ENCODE measurements at regions not wholly inside any gene's neighbourhood (a gene's known extent, or its start where the extent isn't known, plus 50 kb on each side); places are given as distances from the start of the nearest gene placed in this dataset.

- Mint-ChIP-seq H3K9me3 (no peaks in the 10 kb centered on the region), H3K4me3 (peak overlapping the region; percentile 10), H3K4me1 (peaks cover 88% of the 10 kb centered on the region), H3K36me3 (ENCODE audit: low read depth) (no peaks in the 10 kb centered on the region), H3K27me3 (ENCODE audit: insufficient read depth) (peaks cover 20% of the 10 kb centered on the region), H3K27ac (peak overlapping the region; percentile 74)
- Histone ChIP-seq H3K27ac (ENCODE audit: low read depth, low read length) (no peak overlapping the region), H3K9ac (ENCODE audit: extremely low read depth, low read length, poor library complexity, severe bottlenecking) (no peak overlapping the region), H3K36me3 (ENCODE audit: control insufficient read depth, insufficient read depth, low read length) (no peaks in the 10 kb centered on the region), H3K9me3 (ENCODE audit: control insufficient read depth, low read length) (no peaks in the 10 kb centered on the region), H3K27me3 (ENCODE audit: control insufficient read depth, insufficient read depth, low read length, poor library complexity, severe bottlenecking) (peaks cover 21% of the 10 kb centered on the region), H3K4me3 (ENCODE audit: low read length) (peak overlapping the region; percentile 48), H3K4me1 (ENCODE audit: control insufficient read depth, insufficient read depth, low read length) (peaks cover 21% of the 10 kb centered on the region)
- peak; percentile 66 for DNase-seq
- peak; percentile 29 for TF ChIP-seq CTCF (conservative IDR thresholded peaks at IDR 0.05)
- 61% methylated on average over 1 of the region's 1 CpG; no CpG with 5 or more reads in 1 of the 2 experiments for WGBS, 2 experiments (ENCODE audit: insufficient coverage in 1 of 2, insufficient read length in 1 of 2)
These were observed 89.2 kb upstream of the BACH2 start for GRCh38 chr6:90385759-90386313.

GRCh38 chr6:90384720-90385119 lies 88.1 kb upstream of the BACH2 start:
- Mint-ChIP-seq H3K9me3 (no peaks in the 10 kb centered on the region), H3K4me1 (peaks cover 80% of the 10 kb centered on the region), H3K36me3 (ENCODE audit: low read depth) (no peaks in the 10 kb centered on the region), H3K27ac (no peak overlapping the region), H3K27me3 (ENCODE audit: insufficient read depth) (peaks cover 20% of the 10 kb centered on the region), H3K4me3 (no peak overlapping the region)
- peaks cover 25% of the 10 kb centered on the region for H3K27me3 ChIP-seq (ENCODE audit: control insufficient read depth, insufficient read depth, low read length, poor library complexity, severe bottlenecking)
- no peak for DNase-seq
- no peak overlapping the region for H3K27ac ChIP-seq (ENCODE audit: low read depth, low read length)
- no peaks in the 10 kb centered on the region for H3K9me3 ChIP-seq (ENCODE audit: control insufficient read depth, low read length)
- WGBS, 2 experiments (ENCODE audit: insufficient coverage in 1 of 2, insufficient read length in 1 of 2) = 71 to 75% methylated on average over 2 to 5 of the region's 5 CpGs
- H3K4me1 ChIP-seq (ENCODE audit: control insufficient read depth, insufficient read depth, low read length) = peaks cover 21% of the 10 kb centered on the region
- no peak for TF ChIP-seq CTCF (conservative IDR thresholded peaks at IDR 0.05)
- H3K4me3 ChIP-seq (ENCODE audit: low read length) = no peak overlapping the region
- H3K36me3 ChIP-seq (ENCODE audit: control insufficient read depth, insufficient read depth, low read length) = no peaks in the 10 kb centered on the region
- H3K9ac ChIP-seq (ENCODE audit: extremely low read depth, low read length, poor library complexity, severe bottlenecking) = no peak overlapping the region

GRCh38 chr6:90383196-90383822 lies 86.7 kb upstream of the BACH2 start:
- no peaks in the 10 kb centered on the region for H3K9me3 ChIP-seq (ENCODE audit: control insufficient read depth, low read length)
- no peak for TF ChIP-seq CTCF (conservative IDR thresholded peaks at IDR 0.05)
- no peak overlapping the region for H3K4me3 ChIP-seq (ENCODE audit: low read length)
- H3K36me3 ChIP-seq (ENCODE audit: control insufficient read depth, insufficient read depth, low read length) = no peaks in the 10 kb centered on the region
- peaks cover 66% of the 10 kb centered on the region for H3K4me1 Mint-ChIP-seq
- H3K9ac ChIP-seq (ENCODE audit: extremely low read depth, low read length, poor library complexity, severe bottlenecking) = no peak overlapping the region
- H3K4me1 ChIP-seq (ENCODE audit: control insufficient read depth, insufficient read depth, low read length) = peaks cover 21% of the 10 kb centered on the region
- peaks cover 22% of the 10 kb centered on the region for H3K27me3 Mint-ChIP-seq (ENCODE audit: insufficient read depth)
- no peak overlapping the region for H3K27ac Mint-ChIP-seq
- peaks cover 25% of the 10 kb centered on the region for H3K27me3 ChIP-seq (ENCODE audit: control insufficient read depth, insufficient read depth, low read length, poor library complexity, severe bottlenecking)
- no peak overlapping the region for H3K4me3 Mint-ChIP-seq
- no peak for DNase-seq
- no peaks in the 10 kb centered on the region for H3K36me3 Mint-ChIP-seq (ENCODE audit: low read depth)
- H3K27ac ChIP-seq (ENCODE audit: low read depth, low read length) = no peak overlapping the region
- no peaks in the 10 kb centered on the region for H3K9me3 Mint-ChIP-seq
- 55 to 100% methylated on average over 1 to 5 of the region's 5 CpGs for WGBS, 2 experiments (ENCODE audit: insufficient coverage in 1 of 2, insufficient read length in 1 of 2)
